Panc1 (cell line): ENCODE measurements at regions not wholly inside any gene's neighbourhood (a gene's known extent, or its start where the extent isn't known, plus 50 kb on each side); places are given as distances from the start of the nearest gene placed in this dataset.

ENCODE experiments used
- ATAC-seq: fragments of 200-7000 bp; cut with Tn5 transposase; 2 replicates; pipeline ENCODE4 v1.9.1; 2020; ENCODE audit warnings: mild to moderate bottlenecking, moderate library complexity
- BruUV-seq: library from RNA; stranded (reverse); fragments of 400-500 nt; replicated peaks from 2 replicates; lab custom pipeline; 2021; lab: Mats Ljungman, UMichigan
- CTCF ChIA-PET: fragments of 300-600 bp; sonication (Branson Sonifier 250); formaldehyde crosslinking; loops from one replicate; lab custom pipeline; 2022; ENCODE audit warnings: antibody characterized with exemption; lab: Charles Lee
- POLR2A ChIA-PET: fragments of 300-600 bp; sonication (Branson Sonifier 250); formaldehyde crosslinking; loops from one replicate; lab custom pipeline; 2022; ENCODE audit warnings: antibody characterized with exemption; lab: Charles Lee
- DNase-seq: peaks from one replicate; pipeline ENCODE4 v3.0.0-alpha.2; 2010; ENCODE audit warnings: low read depth, low spot score
- H3K27ac ChIP-seq: 2 replicates; pipeline ENCODE4 v1.5.1; 2011; ENCODE audit warnings: mild to moderate bottlenecking, low read length, inconsistent platforms
- H3K27me3 ChIP-seq: fragments of 200-500 bp; sonication (Bioruptor generic); 2 replicates; pipeline ENCODE4 v1.6.0; 2014; ENCODE audit warnings: low read length, inconsistent platforms; ENCODE audit not compliant: control insufficient read depth, insufficient read depth
- H3K36me3 ChIP-seq: fragments of 200-500 bp; sonication (Bioruptor generic); 2 replicates; pipeline ENCODE4 v1.5.1; 2014; ENCODE audit warnings: inconsistent platforms, mild to moderate bottlenecking, low read length, moderate library complexity; ENCODE audit not compliant: control insufficient read depth, insufficient read depth
- H3K4me1 ChIP-seq: 2 replicates; pipeline ENCODE4 v1.5.1; 2011; ENCODE audit warnings: inconsistent platforms, mild to moderate bottlenecking, low read length, moderate library complexity; ENCODE audit not compliant: control insufficient read depth, insufficient read depth
- H3K4me3 ChIP-seq, 2 experiments: 2 replicates each; pipeline ENCODE4 v1.5.1; 2011 to 2012; ENCODE audit warnings: low read depth in 2 of 2, low read length in 2 of 2, mild to moderate bottlenecking in 2 of 2, inconsistent platforms in 1 of 2, moderate library complexity in 1 of 2
- H3K9me3 ChIP-seq: fragments of 200-500 bp; sonication (Bioruptor generic); 2 replicates; pipeline ENCODE4 v1.5.1; 2014; ENCODE audit warnings: low read depth, mild to moderate bottlenecking, inconsistent platforms, low read length, moderate library complexity; ENCODE audit not compliant: control insufficient read depth, insufficient read depth
- POLR2AphosphoS5 ChIP-seq: IDR thresholded peaks from 2 replicates; pipeline ENCODE4 v1.6.1; 2012; ENCODE audit warnings: mild to moderate bottlenecking, low read depth, low read length, moderate library complexity
- SIN3A ChIP-seq: IDR thresholded peaks from 2 replicates; pipeline ENCODE4 v1.6.1; 2012; ENCODE audit warnings: low read depth, mild to moderate bottlenecking, low read length, moderate library complexity, borderline replicate concordance; ENCODE audit not compliant: insufficient read depth
- TCF7L2 ChIP-seq: IDR thresholded peaks from 2 replicates; pipeline ENCODE4 v1.6.1; 2011; ENCODE audit warnings: mild to moderate bottlenecking, low read depth, low read length, inconsistent platforms
- in situ Hi-C: cut with HindIII; loops from 2 replicates; pipeline ENCODE4 v1.10.0; 2016; ENCODE audit warnings: low sequenced_read_pairs, low pct_unique_long_range_greater_than_20kb
- intact Hi-C: fragments of 100-400 bp; cut with micrococcal nuclease; formaldehyde crosslinking; loops from one replicate; pipeline ENCODE4 v1.10.0; 2022; ENCODE audit not compliant: unreplicated experiment
- TF ChIP-seq, protein P1 (sequence below), 2 experiments: IDR thresholded peaks; 2 replicates each; pipeline ENCODE4 v1.6.1; 2011 to 2012; ENCODE audit warnings: low read depth in 2 of 2, control low read depth in 1 of 2, low read length in 1 of 2, mild to moderate bottlenecking in 1 of 2, moderate library complexity in 1 of 2; ENCODE audit not compliant: insufficient read depth in 1 of 2
- TF ChIP-seq, protein P2 (sequence below): fragments of 450-650 bp; IDR thresholded peaks from 2 replicates; pipeline ENCODE4 v1.5.1; 2017; ENCODE audit warnings: mild to moderate bottlenecking

DNA sequence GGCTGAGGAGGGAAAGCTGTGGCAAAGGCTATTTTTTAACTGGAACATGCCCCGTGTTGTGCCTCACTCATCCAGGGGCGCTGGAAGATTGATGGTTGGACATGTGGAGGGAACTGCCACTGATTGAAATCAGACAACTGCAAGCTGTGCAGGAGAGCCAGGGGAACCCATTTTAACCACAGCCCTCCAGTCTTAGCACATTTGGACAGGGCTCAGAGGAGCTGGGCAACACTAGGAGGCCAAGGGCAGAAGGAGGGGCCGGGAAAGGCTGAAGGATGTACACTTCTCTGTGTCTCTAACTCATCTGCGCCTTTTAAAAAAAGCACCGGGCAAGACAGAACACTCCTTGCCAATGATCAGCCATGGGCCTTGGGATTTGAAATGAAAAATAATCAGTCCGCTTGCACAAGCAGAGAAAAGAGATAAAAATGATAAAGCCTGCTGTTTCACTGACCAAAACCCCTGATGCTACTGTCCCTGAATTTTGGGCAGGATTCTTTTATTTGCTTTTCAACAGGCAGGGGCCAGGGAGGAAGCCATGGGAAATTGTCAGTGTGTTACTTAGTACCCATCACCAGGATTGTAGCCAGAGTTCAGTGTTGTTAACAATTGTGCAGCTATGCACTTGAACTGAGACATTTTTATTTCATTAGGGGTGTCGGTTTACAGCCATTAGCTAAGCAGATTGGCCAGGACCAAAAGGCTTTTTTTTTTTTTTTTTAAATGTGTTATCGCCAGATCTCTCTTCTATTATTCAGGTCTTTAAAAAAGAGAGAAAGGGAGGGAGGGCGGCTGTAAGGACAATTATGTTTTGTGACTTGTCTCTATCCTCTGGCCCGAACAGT is 109.3 kb upstream of the EYA4 start:
- DNase-seq (no peak), ATAC-seq (no peak)
- Histone ChIP-seq H3K27ac (no peak overlapping the region), H3K36me3 (no peaks in the 10 kb centered on the region), H3K4me1 (no peaks in the 10 kb centered on the region; the same call in 1 of the 2 replicates), H3K9me3 (no peaks in the 10 kb centered on the region), H3K4me3 (no peak overlapping the region), H3K27me3 (no peaks in the 10 kb centered on the region)
- ChIA-PET CTCF (no interaction called here), POLR2A (no interaction called here)
- intact Hi-C loops (no loop called here), in situ Hi-C loops (no loop called here)
- TF ChIP-seq, protein P1, sequence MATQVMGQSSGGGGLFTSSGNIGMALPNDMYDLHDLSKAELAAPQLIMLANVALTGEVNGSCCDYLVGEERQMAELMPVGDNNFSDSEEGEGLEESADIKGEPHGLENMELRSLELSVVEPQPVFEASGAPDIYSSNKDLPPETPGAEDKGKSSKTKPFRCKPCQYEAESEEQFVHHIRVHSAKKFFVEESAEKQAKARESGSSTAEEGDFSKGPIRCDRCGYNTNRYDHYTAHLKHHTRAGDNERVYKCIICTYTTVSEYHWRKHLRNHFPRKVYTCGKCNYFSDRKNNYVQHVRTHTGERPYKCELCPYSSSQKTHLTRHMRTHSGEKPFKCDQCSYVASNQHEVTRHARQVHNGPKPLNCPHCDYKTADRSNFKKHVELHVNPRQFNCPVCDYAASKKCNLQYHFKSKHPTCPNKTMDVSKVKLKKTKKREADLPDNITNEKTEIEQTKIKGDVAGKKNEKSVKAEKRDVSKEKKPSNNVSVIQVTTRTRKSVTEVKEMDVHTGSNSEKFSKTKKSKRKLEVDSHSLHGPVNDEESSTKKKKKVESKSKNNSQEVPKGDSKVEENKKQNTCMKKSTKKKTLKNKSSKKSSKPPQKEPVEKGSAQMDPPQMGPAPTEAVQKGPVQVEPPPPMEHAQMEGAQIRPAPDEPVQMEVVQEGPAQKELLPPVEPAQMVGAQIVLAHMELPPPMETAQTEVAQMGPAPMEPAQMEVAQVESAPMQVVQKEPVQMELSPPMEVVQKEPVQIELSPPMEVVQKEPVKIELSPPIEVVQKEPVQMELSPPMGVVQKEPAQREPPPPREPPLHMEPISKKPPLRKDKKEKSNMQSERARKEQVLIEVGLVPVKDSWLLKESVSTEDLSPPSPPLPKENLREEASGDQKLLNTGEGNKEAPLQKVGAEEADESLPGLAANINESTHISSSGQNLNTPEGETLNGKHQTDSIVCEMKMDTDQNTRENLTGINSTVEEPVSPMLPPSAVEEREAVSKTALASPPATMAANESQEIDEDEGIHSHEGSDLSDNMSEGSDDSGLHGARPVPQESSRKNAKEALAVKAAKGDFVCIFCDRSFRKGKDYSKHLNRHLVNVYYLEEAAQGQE (IDR thresholded peaks at IDR 0.05; ENCODE audit: insufficient read depth in 1 of 2, low read depth in 2 of 2, low read length in 1 of 2): no peak
- TF ChIP-seq, protein P2, sequence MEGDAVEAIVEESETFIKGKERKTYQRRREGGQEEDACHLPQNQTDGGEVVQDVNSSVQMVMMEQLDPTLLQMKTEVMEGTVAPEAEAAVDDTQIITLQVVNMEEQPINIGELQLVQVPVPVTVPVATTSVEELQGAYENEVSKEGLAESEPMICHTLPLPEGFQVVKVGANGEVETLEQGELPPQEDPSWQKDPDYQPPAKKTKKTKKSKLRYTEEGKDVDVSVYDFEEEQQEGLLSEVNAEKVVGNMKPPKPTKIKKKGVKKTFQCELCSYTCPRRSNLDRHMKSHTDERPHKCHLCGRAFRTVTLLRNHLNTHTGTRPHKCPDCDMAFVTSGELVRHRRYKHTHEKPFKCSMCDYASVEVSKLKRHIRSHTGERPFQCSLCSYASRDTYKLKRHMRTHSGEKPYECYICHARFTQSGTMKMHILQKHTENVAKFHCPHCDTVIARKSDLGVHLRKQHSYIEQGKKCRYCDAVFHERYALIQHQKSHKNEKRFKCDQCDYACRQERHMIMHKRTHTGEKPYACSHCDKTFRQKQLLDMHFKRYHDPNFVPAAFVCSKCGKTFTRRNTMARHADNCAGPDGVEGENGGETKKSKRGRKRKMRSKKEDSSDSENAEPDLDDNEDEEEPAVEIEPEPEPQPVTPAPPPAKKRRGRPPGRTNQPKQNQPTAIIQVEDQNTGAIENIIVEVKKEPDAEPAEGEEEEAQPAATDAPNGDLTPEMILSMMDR: no peak
- no peak for TF ChIP-seq SIN3A
- no peak for TF ChIP-seq POLR2AphosphoS5
- no peak for TF ChIP-seq TCF7L2
- no TSS peak for BruUV-seq

DNA sequence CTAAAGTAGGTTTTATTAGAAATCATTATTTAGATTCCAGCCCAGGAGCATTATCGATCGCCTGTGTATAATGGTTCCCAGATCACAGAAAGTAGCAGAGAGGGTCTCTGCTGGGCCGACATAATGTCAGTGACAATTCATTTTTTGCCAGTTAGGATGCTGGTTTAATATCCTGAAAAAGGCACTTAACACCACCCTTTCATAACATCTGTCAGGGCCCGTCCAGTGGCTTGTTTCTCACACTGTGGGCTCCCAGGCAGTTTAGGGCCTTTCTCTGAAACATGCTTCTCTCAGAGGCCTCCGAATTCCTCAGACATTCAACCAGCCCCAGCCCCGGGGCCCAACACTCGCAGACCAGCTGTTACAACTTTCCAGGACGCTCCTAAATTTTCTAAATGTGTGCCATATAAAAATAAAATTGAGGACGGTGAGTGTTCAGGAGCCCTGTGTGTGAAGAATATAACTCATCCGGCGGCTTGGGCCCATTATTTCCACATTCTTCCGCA is 108.6 kb upstream of the EYA4 start:
- Histone ChIP-seq H3K4me3 (no peak overlapping the region), H3K4me1 (no peaks in the 10 kb centered on the region; the same call in 1 of the 2 replicates), H3K27me3 (no peaks in the 10 kb centered on the region), H3K9me3 (no peaks in the 10 kb centered on the region), H3K27ac (no peak overlapping the region), H3K36me3 (no peaks in the 10 kb centered on the region)
- CTCF ChIA-PET: no interaction called here
- no peak for TF ChIP-seq TCF7L2
- no peak for TF ChIP-seq POLR2AphosphoS5
- TF ChIP-seq, protein P2: no peak
- TF ChIP-seq, protein P1 (IDR thresholded peaks at IDR 0.05; ENCODE audit: insufficient read depth in 1 of 2, low read depth in 2 of 2, low read length in 1 of 2): no peak
- no peak for TF ChIP-seq SIN3A
- ATAC-seq (no peak), DNase-seq (no peak)
- intact Hi-C loops: no loop called here
- POLR2A ChIA-PET: no interaction called here
- in situ Hi-C loops: no loop called here
- no TSS peak for BruUV-seq
